IPS-15b (cell line): ENCODE measurements at regions not wholly inside any gene's neighbourhood (a gene's known extent, or its start where the extent isn't known, plus 50 kb on each side); places are given as distances from the start of the nearest gene placed in this dataset.

Source experiments
- H3K27me3 ChIP-seq: one replicate; pipeline ENCODE4 v1.6.1; 2013; ENCODE audit warnings: low read length; ENCODE audit not compliant: control insufficient read depth, insufficient read depth
- H3K36me3 ChIP-seq: one replicate; pipeline ENCODE4 v1.6.1; 2013; ENCODE audit warnings: low read length; ENCODE audit not compliant: control insufficient read depth, insufficient read depth
- H3K4me1 ChIP-seq: one replicate; pipeline ENCODE4 v1.6.1; 2013; ENCODE audit warnings: mild to moderate bottlenecking, low read length; ENCODE audit not compliant: control insufficient read depth, insufficient read depth
- H3K4me3 ChIP-seq: one replicate; pipeline ENCODE4 v1.5.1; 2013; ENCODE audit warnings: low read depth, low read length
- H3K9ac ChIP-seq: one replicate; pipeline ENCODE4 v1.6.1; 2013; ENCODE audit warnings: low read depth, mild to moderate bottlenecking, low read length
- H3K9me3 ChIP-seq: one replicate; pipeline ENCODE4 v1.6.1; 2013; ENCODE audit warnings: mild to moderate bottlenecking, low read length; ENCODE audit not compliant: control insufficient read depth, insufficient read depth

- no peaks in the 10 kb centered on the region for H3K27me3 ChIP-seq
Measured at GRCh38 chr4:17068891-17069290, 170.4 kb upstream of the LDB2 start.

GRCh38 chr4:17068392-17068791, 169.9 kb upstream of the LDB2 start:
- H3K4me1 ChIP-seq, result no peaks in the 10 kb centered on the region
- H3K27me3 ChIP-seq, result no peaks in the 10 kb centered on the region
- H3K36me3 ChIP-seq, result no peaks in the 10 kb centered on the region
- no peaks in the 10 kb centered on the region for H3K9me3 ChIP-seq
- H3K4me3 ChIP-seq, result no peak overlapping the region
- H3K9ac ChIP-seq, result no peak overlapping the region

More at GRCh38 chr4:17068891-17069290, 170.4 kb upstream of the LDB2 start:
- Histone ChIP-seq H3K36me3 (no peaks in the 10 kb centered on the region), H3K9ac (no peak overlapping the region), H3K4me1 (no peaks in the 10 kb centered on the region), H3K4me3 (no peak overlapping the region), H3K9me3 (no peaks in the 10 kb centered on the region)

GRCh38 chr4:17066972-17067371, 168.5 kb upstream of the LDB2 start:
- no peaks in the 10 kb centered on the region for H3K36me3 ChIP-seq
- no peaks in the 10 kb centered on the region for H3K4me1 ChIP-seq
- H3K9me3 ChIP-seq, result no peaks in the 10 kb centered on the region
- no peak overlapping the region for H3K4me3 ChIP-seq
- H3K9ac ChIP-seq, result no peak overlapping the region
- no peaks in the 10 kb centered on the region for H3K27me3 ChIP-seq

GRCh38 chr4:17066236-17066635, 167.8 kb upstream of the LDB2 start:
- no peaks in the 10 kb centered on the region for H3K36me3 ChIP-seq
- H3K27me3 ChIP-seq, result no peaks in the 10 kb centered on the region
- H3K9me3 ChIP-seq, result no peaks in the 10 kb centered on the region
- no peaks in the 10 kb centered on the region for H3K4me1 ChIP-seq
- H3K9ac ChIP-seq, result no peak overlapping the region
- no peak overlapping the region for H3K4me3 ChIP-seq

GRCh38 chr4:17065821-17066220, 167.4 kb upstream of the LDB2 start:
- no peaks in the 10 kb centered on the region for H3K36me3 ChIP-seq
- H3K4me3 ChIP-seq, result no peak overlapping the region
- no peak overlapping the region for H3K9ac ChIP-seq
- no peaks in the 10 kb centered on the region for H3K27me3 ChIP-seq
- no peaks in the 10 kb centered on the region for H3K9me3 ChIP-seq
- no peaks in the 10 kb centered on the region for H3K4me1 ChIP-seq

- H3K9ac ChIP-seq, result no peak overlapping the region
- H3K4me3 ChIP-seq, result no peak overlapping the region
- H3K9me3 ChIP-seq, result no peaks in the 10 kb centered on the region
- H3K4me1 ChIP-seq, result no peaks in the 10 kb centered on the region
- H3K36me3 ChIP-seq, result no peaks in the 10 kb centered on the region
- no peaks in the 10 kb centered on the region for H3K27me3 ChIP-seq
Measured at GRCh38 chr4:17064959-17065358, 166.5 kb upstream of the LDB2 start.

GRCh38 chr4:17063888-17064287, 165.4 kb upstream of the LDB2 start:
- Histone ChIP-seq H3K27me3 (no peaks in the 10 kb centered on the region), H3K36me3 (no peaks in the 10 kb centered on the region), H3K9me3 (no peaks in the 10 kb centered on the region), H3K4me3 (no peak overlapping the region), H3K9ac (no peak overlapping the region), H3K4me1 (no peaks in the 10 kb centered on the region)

GRCh38 chr4:17060230-17060629, 161.8 kb upstream of the LDB2 start:
- H3K9ac ChIP-seq, result no peak overlapping the region
- no peaks in the 10 kb centered on the region for H3K36me3 ChIP-seq
- H3K4me3 ChIP-seq, result no peak overlapping the region
- H3K9me3 ChIP-seq, result no peaks in the 10 kb centered on the region
- no peaks in the 10 kb centered on the region for H3K4me1 ChIP-seq
- no peaks in the 10 kb centered on the region for H3K27me3 ChIP-seq

GRCh38 chr4:17058916-17059741, 160.7 kb upstream of the LDB2 start:
- H3K36me3 ChIP-seq, result no peaks in the 10 kb centered on the region
- no peaks in the 10 kb centered on the region for H3K9me3 ChIP-seq
- no peak overlapping the region for H3K9ac ChIP-seq
- no peak overlapping the region for H3K4me3 ChIP-seq
- H3K4me1 ChIP-seq, result no peaks in the 10 kb centered on the region
- no peaks in the 10 kb centered on the region for H3K27me3 ChIP-seq

GRCh38 chr4:17058536-17058915, 160.1 kb upstream of the LDB2 start:
- Histone ChIP-seq H3K9me3 (no peaks in the 10 kb centered on the region), H3K4me3 (no peak overlapping the region), H3K36me3 (no peaks in the 10 kb centered on the region)

GRCh38 chr4:17057035-17057434, 158.6 kb upstream of the LDB2 start:
- H3K4me3 ChIP-seq, result no peak overlapping the region
- H3K27me3 ChIP-seq, result no peaks in the 10 kb centered on the region
- H3K4me1 ChIP-seq, result no peaks in the 10 kb centered on the region
- no peak overlapping the region for H3K9ac ChIP-seq
- H3K9me3 ChIP-seq, result no peaks in the 10 kb centered on the region
- H3K36me3 ChIP-seq, result no peaks in the 10 kb centered on the region

More at GRCh38 chr4:17058536-17058915, 160.1 kb upstream of the LDB2 start:
- H3K27me3 ChIP-seq, result no peaks in the 10 kb centered on the region
- H3K4me1 ChIP-seq, result no peaks in the 10 kb centered on the region
- H3K9ac ChIP-seq, result no peak overlapping the region

- no peaks in the 10 kb centered on the region for H3K27me3 ChIP-seq
Measured at GRCh38 chr4:17055788-17056187, 157.3 kb upstream of the LDB2 start.

More at GRCh38 chr4:17055788-17056187, 157.3 kb upstream of the LDB2 start:
- no peak overlapping the region for H3K4me3 ChIP-seq
- H3K4me1 ChIP-seq, result no peaks in the 10 kb centered on the region
- no peaks in the 10 kb centered on the region for H3K36me3 ChIP-seq
- H3K9ac ChIP-seq, result no peak overlapping the region
- H3K9me3 ChIP-seq, result no peaks in the 10 kb centered on the region
